Suppressor macrophage treated with lipopolysaccharide for 4 hours (primary cell): ENCODE measurements at regions not wholly inside any gene's neighbourhood (a gene's known extent, or its start where the extent isn't known, plus 50 kb on each side); places are given as distances from the start of the nearest gene placed in this dataset.

ENCODE experiments used
- DNase-seq: peaks from one replicate; pipeline ENCODE4 v3.0.0-alpha.2; 2020

DNA sequence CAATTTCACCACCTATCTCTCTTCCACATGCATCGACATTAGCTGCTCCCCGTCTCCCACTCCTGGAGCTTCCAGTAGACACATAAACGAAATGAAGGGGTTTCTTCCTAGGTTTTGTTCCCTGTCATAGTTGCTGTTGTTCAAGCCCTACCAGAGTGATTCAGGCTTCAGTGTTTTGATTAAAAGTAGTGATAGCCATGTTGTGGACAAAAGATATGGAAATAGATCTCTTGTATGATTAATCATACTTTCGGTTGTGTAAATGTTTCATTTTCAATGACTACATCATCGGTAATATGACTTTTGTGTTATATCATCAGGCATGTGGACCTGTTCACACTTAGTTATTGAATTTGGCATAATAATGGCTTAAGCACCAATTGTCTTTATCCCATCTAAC is 96.5 kb upstream of the KLF3 start:
- no peak for DNase-seq

- no peak for DNase-seq
Measured at GRCh38 chr4:38568768-38569167, 95.2 kb upstream of the KLF3 start.

GRCh38 chr4:38570647-38571276 is 93.2 kb upstream of the KLF3 start:
- no peak for DNase-seq

DNA sequence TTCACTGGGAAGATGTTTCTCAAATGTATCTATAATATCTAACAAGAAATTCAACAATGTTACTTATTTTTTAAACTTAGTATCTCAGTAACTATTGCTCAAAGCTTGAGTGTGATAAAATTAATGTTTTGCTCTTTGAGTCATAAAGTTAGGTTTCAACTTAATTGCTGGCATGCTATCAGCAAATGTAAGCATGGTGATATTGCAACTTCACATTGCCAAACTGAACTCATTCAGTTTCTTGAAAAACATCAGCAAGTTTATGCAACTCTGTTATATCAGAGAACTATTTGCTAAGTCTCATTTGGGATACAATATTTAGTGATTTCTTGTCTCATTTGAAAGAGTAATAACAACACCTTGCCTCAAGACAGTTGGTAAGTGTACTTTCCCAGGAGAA is 91.2 kb upstream of the KLF3 start:
- no peak for DNase-seq

- peak; percentile 71 for DNase-seq
Measured at GRCh38 chr4:38574559-38575333, 89.3 kb upstream of the KLF3 start.

GRCh38 chr4:38576767-38577166 is 87.2 kb upstream of the KLF3 start:
- no peak for DNase-seq

DNA sequence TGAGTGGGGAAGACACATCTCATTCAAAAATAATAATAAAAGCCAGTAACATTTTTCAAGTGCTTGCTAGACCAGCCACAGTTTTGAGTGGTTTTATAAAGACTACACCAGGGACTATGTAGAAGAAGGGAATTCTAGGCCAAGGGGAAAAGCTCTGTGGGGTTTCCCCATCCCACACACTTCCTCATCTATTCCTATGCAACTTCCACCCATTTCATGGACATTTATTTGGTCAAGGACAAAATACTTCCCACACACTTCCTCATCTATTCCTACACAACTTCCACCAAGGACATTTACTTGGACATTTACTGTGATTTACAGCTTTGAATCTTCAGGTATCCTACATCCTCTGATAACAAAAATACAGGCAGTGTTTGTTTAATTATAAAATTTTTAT is 86.5 kb upstream of the KLF3 start:
- peak; percentile 50 for DNase-seq

DNA sequence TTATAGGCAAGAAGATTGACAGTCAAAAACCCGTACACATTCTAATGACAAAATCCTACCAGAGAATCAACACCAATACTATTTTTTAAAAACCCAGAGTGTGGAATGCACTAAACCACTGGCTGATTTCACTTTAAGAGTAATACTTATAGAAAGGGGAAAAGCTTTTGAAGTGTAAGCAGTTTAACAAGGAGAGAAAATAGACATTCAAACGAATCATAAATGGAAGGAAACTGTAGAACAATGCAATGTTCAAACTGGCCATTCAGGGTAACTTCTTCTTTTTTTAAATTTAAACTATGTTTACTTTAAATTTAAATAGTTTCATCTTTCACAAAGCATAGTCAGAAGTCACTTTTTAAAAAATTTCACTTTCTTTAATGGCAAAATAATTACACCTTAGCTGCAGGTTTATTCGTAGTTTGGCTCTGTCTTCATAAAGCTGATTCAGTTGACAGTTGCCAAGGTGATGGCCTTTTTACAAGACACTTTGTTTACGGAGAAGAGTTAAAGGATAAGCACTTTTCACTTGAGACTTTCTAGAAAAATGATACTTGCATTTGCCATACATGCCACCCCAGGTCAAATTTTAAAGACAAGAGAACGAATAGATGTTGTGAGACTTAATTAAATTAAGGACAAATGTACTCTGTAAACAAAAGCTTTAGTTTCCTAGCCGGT is 82.4 kb upstream of the KLF3 start:
- DNase-seq = peak; percentile 18

DNA sequence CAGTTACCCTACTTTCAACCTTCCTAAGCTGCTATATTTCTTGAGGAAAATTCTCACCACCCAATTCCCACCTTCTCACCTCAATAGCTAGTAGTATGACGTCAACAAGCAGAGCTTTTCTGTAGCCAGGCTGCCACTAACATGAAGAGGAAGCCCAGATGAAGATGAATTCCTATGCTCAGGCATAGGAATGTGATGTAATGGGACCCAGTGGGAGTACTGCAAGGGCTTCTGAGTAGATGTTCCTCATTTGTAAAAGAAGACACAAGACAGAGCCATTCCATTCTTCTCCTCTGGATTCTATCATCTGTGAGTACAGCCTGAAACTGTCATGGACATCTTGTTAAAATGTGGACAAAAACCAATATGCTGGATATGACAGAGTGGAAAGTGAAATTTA is 81.6 kb upstream of the KLF3 start:
- DNase-seq = peak; percentile 46

GRCh38 chr4:38582889-38583470 is 81.0 kb upstream of the KLF3 start:
- peak; percentile 49 for DNase-seq

- DNase-seq = no peak
Measured at GRCh38 chr4:38585871-38586270, 78.1 kb upstream of the KLF3 start.

DNA sequence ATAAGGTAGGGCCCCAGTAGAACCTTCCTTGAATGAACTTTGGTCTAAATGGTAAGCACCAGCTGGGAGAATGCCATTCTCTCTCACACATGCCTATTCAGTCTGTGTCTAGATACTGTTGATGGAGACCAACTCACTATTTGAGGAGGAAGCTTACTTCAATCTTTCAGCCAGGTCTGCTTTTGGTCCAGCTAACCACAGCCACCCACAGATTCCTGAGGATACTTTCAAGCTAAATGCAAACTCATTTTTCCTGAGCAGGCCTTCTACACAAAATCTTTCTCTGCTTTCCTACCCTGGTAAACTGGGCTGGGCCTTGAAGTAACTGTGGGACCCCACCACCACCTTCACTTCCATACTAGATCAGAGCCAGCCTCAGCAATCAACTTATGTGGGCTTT is 76.9 kb upstream of the KLF3 start:
- DNase-seq = no peak

DNA sequence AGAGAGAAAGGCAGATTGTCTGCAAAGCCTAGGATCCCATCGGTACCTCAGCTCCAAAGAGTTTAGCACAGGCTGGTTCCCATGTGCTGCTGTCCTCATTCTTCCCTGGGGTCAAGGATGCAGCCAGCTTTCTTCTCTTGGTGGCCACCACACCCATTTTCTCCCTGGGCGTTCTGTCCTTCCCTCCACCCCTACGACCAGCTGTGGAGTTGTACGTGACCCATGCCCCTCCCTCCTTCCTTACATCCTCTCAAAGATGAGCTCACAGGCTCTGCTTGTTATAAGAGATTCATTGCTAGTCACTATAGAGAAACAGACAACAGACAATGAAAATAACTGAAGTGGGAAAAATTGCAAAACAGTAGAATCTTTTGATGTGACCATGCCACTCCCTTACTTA is 74.0 kb upstream of the KLF3 start:
- no peak for DNase-seq

- DNase-seq = no peak
Measured at GRCh38 chr4:38591617-38592337, 72.2 kb upstream of the KLF3 start.

GRCh38 chr4:38598489-38598888 is 65.5 kb upstream of the KLF3 start:
- DNase-seq = no peak

DNA sequence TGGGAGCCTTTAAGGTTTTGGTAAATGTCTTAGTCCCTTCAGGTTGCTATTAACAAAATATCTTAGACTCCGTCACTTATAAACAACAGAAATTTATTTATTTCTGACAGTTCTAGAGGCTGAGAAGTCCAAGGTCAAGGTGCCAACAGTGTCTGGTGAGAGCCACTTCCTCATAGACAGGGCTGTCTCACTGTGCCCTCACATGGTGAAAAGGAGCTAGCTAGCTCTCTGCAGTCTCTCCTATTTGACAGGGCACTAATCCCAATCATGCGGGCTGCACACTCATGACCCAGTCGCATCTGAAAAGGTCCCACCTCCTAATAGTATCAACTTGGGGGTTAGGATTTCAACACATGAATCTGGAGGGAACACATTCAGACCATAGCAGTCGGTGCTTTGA is 63.4 kb upstream of the KLF3 start:
- no peak for DNase-seq

GRCh38 chr4:38601244-38601915 is 62.6 kb upstream of the KLF3 start:
- DNase-seq = peak; percentile 54

DNA sequence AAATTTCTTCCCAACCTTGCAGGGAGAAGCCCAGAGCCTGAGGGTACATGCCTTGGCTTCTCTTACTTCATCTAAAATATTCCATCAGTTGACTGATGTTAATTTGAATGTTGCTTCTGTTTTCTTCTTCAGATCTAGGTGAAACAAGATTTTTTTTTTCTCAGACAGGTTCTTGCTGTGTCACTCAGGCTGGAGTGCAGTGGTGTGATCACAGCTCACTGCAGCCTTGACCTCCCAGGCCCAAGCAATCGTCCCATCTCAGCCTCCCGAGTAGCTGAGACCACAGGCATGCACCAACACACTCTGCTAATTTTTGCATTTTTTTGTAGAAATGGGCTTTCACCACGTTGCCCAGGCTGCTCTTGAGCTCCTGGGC is 62.1 kb upstream of the KLF3 start:
- no peak for DNase-seq

- no peak for DNase-seq
Measured at GRCh38 chr4:38603652-38604051, 60.3 kb upstream of the KLF3 start.

- DNase-seq = no peak
Measured at GRCh38 chr4:38605181-38605752, 58.7 kb upstream of the KLF3 start.

- DNase-seq = no peak
Measured at GRCh38 chr4:38605753-38606586, 58.0 kb upstream of the KLF3 start.

- no peak for DNase-seq
Measured at GRCh38 chr4:38606587-38606905, 57.5 kb upstream of the KLF3 start.
